Keratinocyte (primary cell): ENCODE measurements at regions not wholly inside any gene's neighbourhood (a gene's known extent, or its start where the extent isn't known, plus 50 kb on each side); places are given as distances from the start of the nearest gene placed in this dataset.

ENCODE experiments used
- DNase-seq: peaks from one replicate; pipeline ENCODE4 v3.0.0-alpha.2; 2011; ENCODE audit warnings: low read depth, missing footprints, low spot score
- FAIRE-seq: peaks from 2 replicates; lab custom pipeline; 2011; peaks lifted over from hg19 to GRCh38; lab: Jason Lieb, UNC
- H2AFZ ChIP-seq: 2 replicates; pipeline ENCODE4 v1.6.0; 2012; ENCODE audit warnings: low read length, control low read depth, inconsistent platforms; ENCODE audit not compliant: control insufficient read depth
- H3K27ac ChIP-seq: 2 replicates; pipeline ENCODE4 v1.5.1; 2011; ENCODE audit warnings: low read length; ENCODE audit not compliant: control insufficient read depth, insufficient read depth
- H3K27me3 ChIP-seq: 3 replicates; pipeline ENCODE4 v1.6.0; 2011; ENCODE audit warnings: low read length; ENCODE audit not compliant: control insufficient read depth, insufficient read depth; ENCODE audit errors: extremely low read depth
- H3K36me3 ChIP-seq, 2 experiments: 2 replicates in 1 of 2; 3 replicates in 1 of 2; pipeline ENCODE4 v1.5.1; 2011; ENCODE audit warnings: low read length in 2 of 2, mild to moderate bottlenecking in 1 of 2; ENCODE audit not compliant: control insufficient read depth in 2 of 2, insufficient read depth in 2 of 2; ENCODE audit errors: extremely low read depth in 1 of 2
- H3K4me1 ChIP-seq: 3 replicates; pipeline ENCODE4 v1.5.1; 2011; ENCODE audit warnings: low read length; ENCODE audit not compliant: control insufficient read depth, insufficient read depth; ENCODE audit errors: extremely low read depth
- H3K4me2 ChIP-seq: 3 replicates; pipeline ENCODE4 v1.6.0; 2011; ENCODE audit warnings: low read depth, low read length; ENCODE audit not compliant: control insufficient read depth, insufficient read depth; ENCODE audit errors: extremely low read depth
- H3K4me3 ChIP-seq, 3 experiments: fragments of 200-600 bp in 1 of 3; sonication (generic) in 1 of 3; 2 replicates in 2 of 3; 3 replicates in 1 of 3; pipeline ENCODE4 v1.5.1; 2011 to 2016; ENCODE audit warnings: low read length in 3 of 3, mild to moderate bottlenecking in 3 of 3, control low read depth in 2 of 3, inconsistent platforms in 1 of 3, low read depth in 1 of 3, mixed read lengths in 1 of 3, mixed run types in 1 of 3, moderate library complexity in 1 of 3; ENCODE audit not compliant: control insufficient read depth in 2 of 3, insufficient read depth in 2 of 3; ENCODE audit errors: extremely low read depth in 1 of 3
- H3K79me2 ChIP-seq: 2 replicates; pipeline ENCODE4 v1.6.0; 2012; ENCODE audit warnings: low read length; ENCODE audit not compliant: control insufficient read depth, insufficient read depth
- H3K9ac ChIP-seq: 3 replicates; pipeline ENCODE4 v1.6.0; 2011; ENCODE audit warnings: low read length; ENCODE audit not compliant: control insufficient read depth, insufficient read depth; ENCODE audit errors: extremely low read depth
- H3K9me1 ChIP-seq: 3 replicates; pipeline ENCODE4 v1.6.0; 2011; ENCODE audit warnings: low read length; ENCODE audit not compliant: control insufficient read depth, insufficient read depth; ENCODE audit errors: extremely low read depth
- H3K9me3 ChIP-seq: 2 replicates; pipeline ENCODE4 v1.5.1; 2012; ENCODE audit warnings: low read depth, low read length; ENCODE audit not compliant: control insufficient read depth
- H4K20me1 ChIP-seq: 3 replicates; pipeline ENCODE4 v1.6.0; 2011; ENCODE audit warnings: low read length; ENCODE audit not compliant: control insufficient read depth, insufficient read depth; ENCODE audit errors: extremely low read depth
- CTCF ChIP-seq, 3 experiments: IDR thresholded peaks in 1 of 3; conservative IDR thresholded peaks in 1 of 3; optimal IDR thresholded peaks in 1 of 3; 2 replicates in 2 of 3; 3 replicates in 1 of 3; pipeline versions ENCODE3 to v1.5.1; 2011; ENCODE audit warnings: low read length in 3 of 3, mild to moderate bottlenecking in 3 of 3, moderate library complexity in 2 of 3, control low read depth in 1 of 3, inconsistent platforms in 1 of 3; ENCODE audit not compliant: insufficient read depth in 2 of 3; ENCODE audit errors: extremely low read depth in 1 of 3
- EZH2 ChIP-seq: IDR thresholded peaks from one replicate; pipeline ENCODE4 v1.6.1; 2012; ENCODE audit warnings: inconsistent platforms, mild to moderate bottlenecking, low read length, moderate library complexity
- dilution Hi-C: fragments of 300-500 bp; cut with MboI; formaldehyde crosslinking; loops from one replicate; pipeline ENCODE4 v1.7.0; 2020; ENCODE audit warnings: low sequenced_read_pairs; ENCODE audit not compliant: extremely low pct_ligation_motif_present

DNA sequence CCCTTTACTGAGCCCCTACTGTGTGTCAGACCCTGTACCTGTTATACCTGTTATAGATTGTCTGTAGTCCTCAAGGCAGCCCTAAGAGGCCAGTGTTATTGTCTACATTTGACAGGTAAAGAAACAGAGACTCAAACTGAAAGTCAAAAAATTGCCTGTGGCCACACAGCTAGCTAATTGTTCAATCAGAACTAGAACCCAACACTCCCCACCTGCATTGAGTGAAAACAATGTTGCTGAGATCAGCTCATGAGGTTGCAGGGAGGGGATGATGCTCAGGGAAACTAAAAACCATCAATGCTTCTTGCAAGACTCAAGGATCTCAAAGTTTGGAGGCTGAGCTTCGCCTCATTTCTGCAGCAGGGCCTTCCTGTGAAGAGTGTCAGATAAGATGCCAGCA is 109.5 kb upstream of the LMO4 start:
- Histone ChIP-seq H2AFZ (peak overlapping the region; percentile 81), H3K27ac (peak overlapping the region; percentile 79), H3K9me3 (no peaks in the 10 kb centered on the region), H3K27me3 (no peaks in the 10 kb centered on the region), H3K4me2 (peak overlapping the region; percentile 25), H3K9ac (no peak overlapping the region), H3K4me3 (no peak overlapping the region), H4K20me1 (no peaks in the 10 kb centered on the region), H3K36me3 (no peaks in the 10 kb centered on the region), H3K79me2 (no peaks in the 10 kb centered on the region), H3K9me1 (no peaks in the 10 kb centered on the region), H3K4me1 (peaks cover 30% of the 10 kb centered on the region)
- TF ChIP-seq EZH2 (no peak), CTCF (optimal IDR thresholded peaks at IDR 0.05 in 1 of 3, IDR thresholded peaks at IDR 0.05 in 1 of 3, conservative IDR thresholded peaks at IDR 0.05 in 1 of 3; ENCODE audit: extremely low read depth in 1 of 3, insufficient read depth in 2 of 3, low read length in 3 of 3) (no peak)
- dilution Hi-C loops: no loop called here
- no peak for DNase-seq
- peak; percentile 43 for FAIRE-seq

- peak overlapping the region; percentile 25 for H3K4me2 ChIP-seq
- no peaks in the 10 kb centered on the region for H3K9me1 ChIP-seq
- H3K4me1 ChIP-seq: peaks cover 35% of the 10 kb centered on the region
- H3K79me2 ChIP-seq: no peaks in the 10 kb centered on the region
- dilution Hi-C loops: no loop called here
- H3K36me3 ChIP-seq: no peaks in the 10 kb centered on the region
- H3K4me3 ChIP-seq: no peak overlapping the region
- H4K20me1 ChIP-seq: no peaks in the 10 kb centered on the region
- no peaks in the 10 kb centered on the region for H3K9me3 ChIP-seq
- peak overlapping the region; percentile 79 for H3K27ac ChIP-seq
- H3K9ac ChIP-seq: no peak overlapping the region
- no peaks in the 10 kb centered on the region for H3K27me3 ChIP-seq
- TF ChIP-seq EZH2 (no peak), CTCF (optimal IDR thresholded peaks at IDR 0.05 in 1 of 3, IDR thresholded peaks at IDR 0.05 in 1 of 3, conservative IDR thresholded peaks at IDR 0.05 in 1 of 3; ENCODE audit: extremely low read depth in 1 of 3, insufficient read depth in 2 of 3, low read length in 3 of 3) (no peak)
- no peak for DNase-seq
- no peak for FAIRE-seq
- peak overlapping the region; percentile 81 for H2AFZ ChIP-seq
Observed at GRCh38 chr1:87219626-87220025, 109.1 kb upstream of the LMO4 start.
